ENCODE measurements at regions not wholly inside any gene's neighbourhood (a gene's known extent, or its start where the extent isn't known, plus 50 kb on each side); places are given as distances from the start of the nearest gene placed in this dataset.

GRCh38 chr13:106405731-106406130, 129.7 kb downstream of the EFNB2 start:
- TF ChIP-seq CTCF (IDR thresholded peaks at IDR 0.05; ENCODE audit: low read depth, low read length, missing control alignments): no peak
- no peaks in the 10 kb centered on the region for H3K27me3 ChIP-seq (replicated peaks)
- DNase-seq: no peak
- in situ Hi-C loops (cut with HindIII; ENCODE audit: low pct_ligation_motif_present, low sequenced_read_pairs): no loop called here
- H3K27ac ChIP-seq: no peak overlapping the region
- H3K4me3 ChIP-seq (ENCODE audit: low read depth, low read length): no peak overlapping the region
- no peaks in the 10 kb centered on the region for H3K36me3 ChIP-seq (replicated peaks)

- Histone ChIP-seq H3K27ac (no peak overlapping the region), H3K36me3 (replicated peaks) (no peaks in the 10 kb centered on the region), H3K27me3 (replicated peaks) (no peaks in the 10 kb centered on the region), H3K4me3 (ENCODE audit: low read depth, low read length) (no peak overlapping the region)
- in situ Hi-C loops (cut with HindIII; ENCODE audit: low pct_ligation_motif_present, low sequenced_read_pairs): no loop called here
- DNase-seq: no peak
- no peak for TF ChIP-seq CTCF (IDR thresholded peaks at IDR 0.05; ENCODE audit: low read depth, low read length, missing control alignments)
Observed at GRCh38 chr13:106403280-106403679, 132.2 kb downstream of the EFNB2 start.

GRCh38 chr13:106402866-106403265, 132.6 kb downstream of the EFNB2 start:
- no peak for TF ChIP-seq CTCF (IDR thresholded peaks at IDR 0.05; ENCODE audit: low read depth, low read length, missing control alignments)
- Histone ChIP-seq H3K36me3 (replicated peaks) (no peaks in the 10 kb centered on the region), H3K27me3 (replicated peaks) (no peaks in the 10 kb centered on the region), H3K27ac (no peak overlapping the region), H3K4me3 (ENCODE audit: low read depth, low read length) (no peak overlapping the region)
- DNase-seq: no peak
- in situ Hi-C loops (cut with HindIII; ENCODE audit: low pct_ligation_motif_present, low sequenced_read_pairs): no loop called here

- H3K27me3 ChIP-seq (replicated peaks): no peaks in the 10 kb centered on the region
- in situ Hi-C loops (cut with HindIII; ENCODE audit: low pct_ligation_motif_present, low sequenced_read_pairs): no loop called here
- TF ChIP-seq CTCF (IDR thresholded peaks at IDR 0.05; ENCODE audit: low read depth, low read length, missing control alignments): no peak
- no peaks in the 10 kb centered on the region for H3K36me3 ChIP-seq (replicated peaks)
- H3K4me3 ChIP-seq (ENCODE audit: low read depth, low read length): no peak overlapping the region
- DNase-seq: no peak
- H3K27ac ChIP-seq: no peak overlapping the region
Observed at GRCh38 chr13:106401081-106401480, 134.4 kb downstream of the EFNB2 start.

GRCh38 chr13:106400289-106400688, 135.2 kb downstream of the EFNB2 start:
- Histone ChIP-seq H3K36me3 (replicated peaks) (no peaks in the 10 kb centered on the region), H3K27ac (no peak overlapping the region), H3K4me3 (ENCODE audit: low read depth, low read length) (no peak overlapping the region), H3K27me3 (replicated peaks) (no peaks in the 10 kb centered on the region)
- no peak for TF ChIP-seq CTCF (IDR thresholded peaks at IDR 0.05; ENCODE audit: low read depth, low read length, missing control alignments)
- in situ Hi-C loops (cut with HindIII; ENCODE audit: low pct_ligation_motif_present, low sequenced_read_pairs): no loop called here
- DNase-seq: no peak

GRCh38 chr13:106398289-106398688, 137.2 kb downstream of the EFNB2 start:
- in situ Hi-C loops (cut with HindIII; ENCODE audit: low pct_ligation_motif_present, low sequenced_read_pairs): no loop called here
- H3K36me3 ChIP-seq (replicated peaks): no peaks in the 10 kb centered on the region
- H3K27me3 ChIP-seq (replicated peaks): no peaks in the 10 kb centered on the region
- no peak for TF ChIP-seq CTCF (IDR thresholded peaks at IDR 0.05; ENCODE audit: low read depth, low read length, missing control alignments)
- no peak overlapping the region for H3K4me3 ChIP-seq (ENCODE audit: low read depth, low read length)
- no peak for DNase-seq
- H3K27ac ChIP-seq: no peak overlapping the region

All from brain microvascular endothelial cell (primary cell).